IPS DF 6.9 (cell line): ENCODE measurements at regions not wholly inside any gene's neighbourhood (a gene's known extent, or its start where the extent isn't known, plus 50 kb on each side); places are given as distances from the start of the nearest gene placed in this dataset.

Experiments used
- DNase-seq: peaks from one replicate; pipeline ENCODE4 v3.0.0-alpha.2; 2013; ENCODE audit warnings: low read depth, low spot score
- H3K27ac ChIP-seq: one replicate; pipeline ENCODE4 v1.5.1; 2013; ENCODE audit warnings: low read length, control low read depth
- H3K27me3 ChIP-seq: 2 replicates; pipeline ENCODE4 v1.6.1; 2013; ENCODE audit warnings: mild to moderate bottlenecking, low read length; ENCODE audit not compliant: control insufficient read depth, insufficient read depth
- H3K36me3 ChIP-seq: 2 replicates; pipeline ENCODE4 v1.6.1; 2013; ENCODE audit warnings: low read length; ENCODE audit not compliant: control insufficient read depth, insufficient read depth
- H3K4me1 ChIP-seq: 2 replicates; pipeline ENCODE4 v1.6.1; 2013; ENCODE audit warnings: low read length; ENCODE audit not compliant: control insufficient read depth, insufficient read depth
- H3K4me3 ChIP-seq: 2 replicates; pipeline ENCODE4 v1.5.1; 2013; ENCODE audit warnings: mild to moderate bottlenecking, low read length
- H3K9me3 ChIP-seq: 2 replicates; pipeline ENCODE4 v1.6.1; 2013; ENCODE audit warnings: low read length, inconsistent platforms; ENCODE audit not compliant: control insufficient read depth, insufficient read depth
- WGBS: extraction: QIAGEN DNeasy Blood & Tissue Kit; methylation state at CpG from one replicate; pipeline ENCODE4 v1.1.7; 2013; ENCODE audit warnings: mixed read lengths, missing lambda C conversion rate; ENCODE audit not compliant: insufficient read length, insufficient coverage; 5-methylcytosine and 5-hydroxymethylcytosine counted together

GRCh38 chr16:80433623-80434022 lies 107.2 kb upstream of the DYNLRB2 start:
- no CpG with 5 or more reads among the region's 2 CpGs for WGBS
- Histone ChIP-seq H3K27ac (no peak overlapping the region), H3K27me3 (no peaks in the 10 kb centered on the region), H3K4me1 (no peaks in the 10 kb centered on the region), H3K4me3 (no peak overlapping the region), H3K36me3 (no peaks in the 10 kb centered on the region), H3K9me3 (no peaks in the 10 kb centered on the region)
- DNase-seq: no peak

GRCh38 chr16:80427795-80428194 lies 113.0 kb upstream of the DYNLRB2 start:
- Histone ChIP-seq H3K4me3 (no peak overlapping the region), H3K9me3 (no peaks in the 10 kb centered on the region), H3K27ac (no peak overlapping the region), H3K36me3 (no peaks in the 10 kb centered on the region), H3K27me3 (no peaks in the 10 kb centered on the region), H3K4me1 (no peaks in the 10 kb centered on the region)
- DNase-seq: no peak
- WGBS: no CpG with 5 or more reads among the region's 2 CpGs

DNA sequence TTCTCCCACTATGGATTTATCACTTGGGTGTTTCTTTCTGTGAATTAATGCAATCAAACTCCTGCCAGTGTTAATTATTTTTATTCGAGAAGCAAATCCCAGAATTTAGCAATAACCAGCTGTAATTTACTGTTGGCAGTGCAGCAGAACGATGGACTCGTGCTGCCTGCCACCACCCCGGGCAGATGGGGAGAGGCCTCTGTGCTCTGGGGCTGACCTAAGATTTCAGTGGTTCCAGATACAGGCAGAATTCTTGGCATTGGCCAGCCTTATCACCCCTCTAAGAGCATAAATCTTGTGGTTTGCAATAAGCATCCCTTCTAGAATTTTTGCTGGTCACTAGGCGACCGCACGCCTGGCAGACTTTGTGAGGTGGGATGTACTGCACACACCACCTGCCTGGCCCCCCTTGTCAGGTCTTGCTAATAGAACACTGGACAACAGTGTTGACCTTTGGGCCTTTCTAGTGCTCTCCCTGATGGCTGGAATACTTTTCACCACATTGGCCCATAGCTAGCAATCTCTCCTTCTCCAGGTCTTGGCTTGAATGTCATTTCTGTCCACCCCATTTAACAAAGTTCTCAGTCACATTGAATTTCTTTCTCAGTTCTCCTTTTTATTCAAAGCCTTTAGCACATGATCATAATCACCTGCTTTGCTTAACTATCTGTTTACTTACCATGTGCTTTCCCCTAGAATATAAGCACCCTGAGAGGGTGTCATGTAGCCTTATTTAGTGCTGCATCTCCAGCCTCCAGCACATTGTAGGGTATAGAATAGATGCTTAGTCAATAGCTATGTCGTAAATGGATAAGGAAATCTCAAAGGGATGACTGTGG lies 122.1 kb upstream of the DYNLRB2 start:
- H3K9me3 ChIP-seq: no peaks in the 10 kb centered on the region
- WGBS: no CpG with 5 or more reads among the region's 8 CpGs

DNA sequence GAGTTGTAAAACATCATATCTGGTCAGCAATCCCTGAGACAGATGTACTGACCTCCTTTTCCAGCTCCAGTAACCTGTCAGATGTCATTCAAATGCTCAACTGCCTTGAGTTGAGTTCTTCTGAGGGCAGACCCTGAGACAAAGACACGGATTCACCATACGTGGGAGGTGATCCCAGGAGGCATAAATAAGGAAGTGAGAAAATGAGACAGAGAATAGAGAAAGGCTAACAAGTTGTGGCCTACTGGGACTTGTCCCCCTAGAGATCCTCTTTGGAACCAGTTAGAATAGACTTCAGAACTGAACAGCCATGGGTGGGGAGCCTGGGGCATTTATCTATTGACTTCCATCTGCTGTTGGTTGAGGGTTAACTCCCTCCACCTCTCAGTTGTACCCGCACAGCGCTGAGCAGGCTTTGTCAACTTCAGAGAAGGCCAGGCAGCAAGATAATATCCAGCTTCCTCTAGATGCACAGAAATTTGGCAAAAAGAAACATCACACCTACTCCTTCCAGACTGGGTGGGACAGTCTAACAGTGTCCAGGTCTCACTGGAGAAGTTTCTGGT lies 123.0 kb upstream of the DYNLRB2 start:
- H3K9me3 ChIP-seq: no peaks in the 10 kb centered on the region
- DNase-seq: no peak
- no peaks in the 10 kb centered on the region for H3K36me3 ChIP-seq
- no peaks in the 10 kb centered on the region for H3K4me1 ChIP-seq
- WGBS: no CpG with 5 or more reads among the region's 4 CpGs
- H3K27ac ChIP-seq: no peak overlapping the region
- no peak overlapping the region for H3K4me3 ChIP-seq
- no peaks in the 10 kb centered on the region for H3K27me3 ChIP-seq

More for the DNA sequence above, 122.1 kb upstream of the DYNLRB2 start:
- no peaks in the 10 kb centered on the region for H3K27me3 ChIP-seq
- no peak overlapping the region for H3K4me3 ChIP-seq
- DNase-seq: no peak
- no peaks in the 10 kb centered on the region for H3K36me3 ChIP-seq
- no peak overlapping the region for H3K27ac ChIP-seq
- no peaks in the 10 kb centered on the region for H3K4me1 ChIP-seq

DNA sequence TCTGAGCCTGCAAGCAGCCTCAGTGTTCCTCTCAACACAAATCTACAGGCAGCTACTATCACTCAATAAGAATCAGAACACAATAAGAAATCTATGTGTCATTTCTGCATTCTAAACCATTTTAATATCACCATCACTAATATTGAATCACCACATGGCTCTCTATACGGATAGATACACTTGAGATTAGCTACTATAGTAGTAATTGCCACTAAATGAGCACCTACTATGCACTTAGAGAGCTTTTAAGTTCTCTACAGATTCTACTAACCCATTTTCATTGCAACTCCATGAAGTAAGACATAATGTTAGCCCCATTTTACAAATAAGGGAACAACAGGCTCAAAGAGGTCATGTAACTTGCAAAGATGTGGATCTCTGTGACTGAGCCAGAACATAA lies 132.8 kb upstream of the DYNLRB2 start:
- DNase-seq: no peak
- no peak overlapping the region for H3K27ac ChIP-seq
- no peaks in the 10 kb centered on the region for H3K9me3 ChIP-seq
- H3K27me3 ChIP-seq: no peaks in the 10 kb centered on the region
- no peaks in the 10 kb centered on the region for H3K36me3 ChIP-seq
- WGBS: no CpG with 5 or more reads among the region's 1 CpG
- H3K4me1 ChIP-seq: no peaks in the 10 kb centered on the region
- no peak overlapping the region for H3K4me3 ChIP-seq

- no peak for DNase-seq
- H3K9me3 ChIP-seq: no peaks in the 10 kb centered on the region
- H3K36me3 ChIP-seq: no peaks in the 10 kb centered on the region
- WGBS: no CpG with 5 or more reads among the region's 3 CpGs
- no peaks in the 10 kb centered on the region for H3K27me3 ChIP-seq
- H3K27ac ChIP-seq: no peak overlapping the region
- H3K4me1 ChIP-seq: no peaks in the 10 kb centered on the region
- H3K4me3 ChIP-seq: no peak overlapping the region
Observed at GRCh38 chr16:80407265-80407987, 133.4 kb upstream of the DYNLRB2 start.

DNA sequence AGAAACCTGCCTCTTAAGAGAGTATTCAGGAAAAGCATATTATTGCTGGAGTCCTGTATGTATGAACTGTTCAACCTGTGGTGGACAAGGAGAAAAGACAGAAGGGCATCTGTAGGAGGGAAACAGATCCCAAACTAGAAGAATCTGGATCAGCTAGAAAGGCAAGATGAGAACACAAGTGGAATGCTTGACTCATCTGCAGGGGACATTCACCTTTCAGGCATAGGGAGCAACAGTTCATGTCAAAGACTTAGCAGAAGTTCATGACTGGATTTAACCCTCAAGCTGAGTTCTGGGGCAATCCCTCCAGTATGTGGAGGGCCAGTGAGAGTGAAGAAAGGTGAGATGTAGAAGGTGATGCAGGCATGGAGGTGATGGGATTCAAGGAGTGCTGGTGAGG lies 135.9 kb upstream of the DYNLRB2 start:
- Histone ChIP-seq H3K4me1 (no peaks in the 10 kb centered on the region), H3K9me3 (no peaks in the 10 kb centered on the region), H3K27me3 (no peaks in the 10 kb centered on the region), H3K36me3 (no peaks in the 10 kb centered on the region), H3K27ac (no peak overlapping the region), H3K4me3 (no peak overlapping the region)
- DNase-seq: no peak

- no CpG with 5 or more reads among the region's 3 CpGs for WGBS
- H3K36me3 ChIP-seq: no peaks in the 10 kb centered on the region
- H3K27ac ChIP-seq: no peak overlapping the region
- no peaks in the 10 kb centered on the region for H3K4me1 ChIP-seq
- H3K4me3 ChIP-seq: no peak overlapping the region
- no peaks in the 10 kb centered on the region for H3K27me3 ChIP-seq
- no peak for DNase-seq
- no peaks in the 10 kb centered on the region for H3K9me3 ChIP-seq
Observed at GRCh38 chr16:80403894-80404293, 136.9 kb upstream of the DYNLRB2 start.

DNA sequence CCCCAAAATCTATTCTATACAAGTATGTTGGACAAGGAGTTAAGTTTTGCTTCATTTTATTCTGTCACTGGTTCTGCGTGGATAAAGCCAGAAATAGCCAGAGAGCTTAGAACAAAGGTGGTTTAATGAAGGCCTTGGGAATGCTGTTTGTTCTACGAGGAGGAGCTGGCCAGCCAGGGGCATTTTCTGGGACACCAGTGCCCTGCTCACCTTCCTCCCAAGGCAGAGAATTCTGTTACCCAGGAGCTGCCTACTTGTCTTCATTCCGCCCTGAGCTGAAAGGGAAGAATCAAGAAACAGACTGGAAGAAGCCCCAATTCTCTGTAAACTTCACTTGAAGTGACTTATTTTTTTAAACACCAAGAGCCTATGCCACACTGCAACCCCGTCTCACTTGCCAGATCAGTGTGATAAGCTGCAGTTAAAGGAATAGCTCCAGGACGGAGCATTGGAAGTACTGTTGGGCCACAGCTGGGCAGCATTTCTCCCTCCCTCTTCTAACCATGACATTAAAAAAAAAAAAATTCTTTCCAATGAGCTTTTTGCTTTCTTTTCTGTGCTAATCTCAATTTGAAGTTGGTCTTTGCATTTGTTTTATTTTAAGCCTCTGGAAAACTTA lies 149.8 kb upstream of the DYNLRB2 start:
- no peak for DNase-seq
- no peaks in the 10 kb centered on the region for H3K27me3 ChIP-seq
- WGBS: no CpG with 5 or more reads among the region's 5 CpGs
- no peak overlapping the region for H3K4me3 ChIP-seq
- no peaks in the 10 kb centered on the region for H3K9me3 ChIP-seq
- no peaks in the 10 kb centered on the region for H3K4me1 ChIP-seq
- no peaks in the 10 kb centered on the region for H3K36me3 ChIP-seq
- H3K27ac ChIP-seq: no peak overlapping the region

GRCh38 chr16:80390046-80390445 lies 150.7 kb upstream of the DYNLRB2 start:
- H3K4me3 ChIP-seq: no peak overlapping the region
- no peak overlapping the region for H3K27ac ChIP-seq
- DNase-seq: no peak
- no peaks in the 10 kb centered on the region for H3K4me1 ChIP-seq
- no peaks in the 10 kb centered on the region for H3K9me3 ChIP-seq
- WGBS: no CpG with 5 or more reads among the region's 4 CpGs
- no peaks in the 10 kb centered on the region for H3K27me3 ChIP-seq
- H3K36me3 ChIP-seq: no peaks in the 10 kb centered on the region
